ENCODE measurements at regions not wholly inside any gene's neighbourhood (a gene's known extent, or its start where the extent isn't known, plus 50 kb on each side); places are given as distances from the start of the nearest gene placed in this dataset.

DNA sequence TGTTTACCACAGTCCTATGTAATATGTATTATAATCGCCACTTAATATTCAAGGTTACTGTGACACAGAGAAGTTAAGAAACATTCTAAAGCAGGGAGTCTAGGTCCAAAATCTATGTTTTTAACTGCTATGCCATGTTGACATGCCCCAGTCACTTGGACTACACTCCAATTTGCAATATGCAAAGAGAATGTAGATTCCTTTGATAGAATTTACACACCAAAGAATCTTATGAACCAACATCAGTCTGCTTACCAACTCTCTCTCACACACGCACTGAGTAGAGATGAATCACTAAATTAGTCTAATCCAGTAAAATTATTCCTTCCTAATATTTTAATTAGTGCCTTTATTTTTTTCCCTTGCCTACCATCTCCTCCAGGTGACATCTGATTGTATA lies 266.2 kb downstream of the OLFM3 start:
- TF ChIP-seq, protein P1, sequence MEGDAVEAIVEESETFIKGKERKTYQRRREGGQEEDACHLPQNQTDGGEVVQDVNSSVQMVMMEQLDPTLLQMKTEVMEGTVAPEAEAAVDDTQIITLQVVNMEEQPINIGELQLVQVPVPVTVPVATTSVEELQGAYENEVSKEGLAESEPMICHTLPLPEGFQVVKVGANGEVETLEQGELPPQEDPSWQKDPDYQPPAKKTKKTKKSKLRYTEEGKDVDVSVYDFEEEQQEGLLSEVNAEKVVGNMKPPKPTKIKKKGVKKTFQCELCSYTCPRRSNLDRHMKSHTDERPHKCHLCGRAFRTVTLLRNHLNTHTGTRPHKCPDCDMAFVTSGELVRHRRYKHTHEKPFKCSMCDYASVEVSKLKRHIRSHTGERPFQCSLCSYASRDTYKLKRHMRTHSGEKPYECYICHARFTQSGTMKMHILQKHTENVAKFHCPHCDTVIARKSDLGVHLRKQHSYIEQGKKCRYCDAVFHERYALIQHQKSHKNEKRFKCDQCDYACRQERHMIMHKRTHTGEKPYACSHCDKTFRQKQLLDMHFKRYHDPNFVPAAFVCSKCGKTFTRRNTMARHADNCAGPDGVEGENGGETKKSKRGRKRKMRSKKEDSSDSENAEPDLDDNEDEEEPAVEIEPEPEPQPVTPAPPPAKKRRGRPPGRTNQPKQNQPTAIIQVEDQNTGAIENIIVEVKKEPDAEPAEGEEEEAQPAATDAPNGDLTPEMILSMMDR (IDR thresholded peaks at IDR 0.05) = no peak
- no peak for TF ChIP-seq POLR2A (IDR thresholded peaks at IDR 0.05)
